H9 (cell line): ENCODE measurements at regions not wholly inside any gene's neighbourhood (a gene's known extent, or its start where the extent isn't known, plus 50 kb on each side); places are given as distances from the start of the nearest gene placed in this dataset.

Experiments used
- DNase-seq: peaks from one replicate; pipeline ENCODE4 v3.0.0-alpha.2; 2017
- H2AFZ ChIP-seq: one replicate; pipeline ENCODE4 v1.6.1; 2013; ENCODE audit warnings: mild to moderate bottlenecking, low read length, control low read depth, moderate library complexity
- H2AK5ac ChIP-seq: 2 replicates; pipeline ENCODE4 v1.6.1; 2013; ENCODE audit warnings: low read length, control low read depth, mixed read lengths; ENCODE audit not compliant: insufficient read length
- H2BK120ac ChIP-seq: one replicate; pipeline ENCODE4 v1.6.1; 2013; ENCODE audit warnings: low read depth, mild to moderate bottlenecking, low read length, control low read depth, inconsistent platforms; ENCODE audit not compliant: poor library complexity, severe bottlenecking
- H2BK12ac ChIP-seq: 2 replicates; pipeline ENCODE4 v1.6.1; 2013; ENCODE audit warnings: low read length, control low read depth, mixed read lengths, low read depth; ENCODE audit not compliant: insufficient read length
- H2BK15ac ChIP-seq: 2 replicates; pipeline ENCODE4 v1.6.1; 2013; ENCODE audit warnings: low read depth, low read length, control low read depth
- H2BK20ac ChIP-seq: one replicate; pipeline ENCODE4 v1.6.1; 2013; ENCODE audit warnings: low read depth, mild to moderate bottlenecking, low read length, control low read depth, inconsistent platforms; ENCODE audit not compliant: poor library complexity, severe bottlenecking
- H2BK5ac ChIP-seq: 2 replicates; pipeline ENCODE4 v1.6.1; 2013; ENCODE audit warnings: low read length, control low read depth, mixed read lengths; ENCODE audit not compliant: insufficient read length
- H3K14ac ChIP-seq: 2 replicates; pipeline ENCODE4 v1.6.1; 2013; ENCODE audit warnings: low read length, control low read depth; ENCODE audit not compliant: insufficient read depth
- H3K18ac ChIP-seq: 2 replicates; pipeline ENCODE4 v1.6.1; 2013; ENCODE audit warnings: low read depth, mild to moderate bottlenecking, mixed read lengths, low read length, control low read depth; ENCODE audit not compliant: insufficient read length
- H3K23ac ChIP-seq: 2 replicates; pipeline ENCODE4 v1.6.1; 2013; ENCODE audit warnings: low read length, control low read depth, mixed read lengths, low read depth; ENCODE audit not compliant: insufficient read length
- H3K23me2 ChIP-seq: 2 replicates; pipeline ENCODE4 v1.6.1; 2013; ENCODE audit warnings: low read depth, mild to moderate bottlenecking, mixed read lengths, low read length, control low read depth; ENCODE audit not compliant: insufficient read length, poor library complexity, severe bottlenecking
- H3K27ac ChIP-seq: 2 replicates; pipeline ENCODE4 v1.5.1; 2013; ENCODE audit warnings: low read length, control low read depth, mixed read lengths, low read depth; ENCODE audit not compliant: insufficient read length
- H3K27me3 ChIP-seq: 2 replicates; pipeline ENCODE4 v1.6.1; 2013; ENCODE audit warnings: low read length, control low read depth, inconsistent platforms; ENCODE audit not compliant: insufficient read depth
- H3K4ac ChIP-seq: 2 replicates; pipeline ENCODE4 v1.6.1; 2013; ENCODE audit warnings: low read depth, mild to moderate bottlenecking, control low read depth, inconsistent platforms, low read length, moderate library complexity
- H3K4me1 ChIP-seq: 2 replicates; pipeline ENCODE4 v1.6.1; 2013; ENCODE audit warnings: low read length, control low read depth, inconsistent platforms; ENCODE audit not compliant: insufficient read depth
- H3K4me2 ChIP-seq: 2 replicates; pipeline ENCODE4 v1.6.1; 2013; ENCODE audit warnings: low read length, control low read depth, mixed read lengths; ENCODE audit not compliant: insufficient read length, insufficient read depth
- H3K56ac ChIP-seq: 2 replicates; pipeline ENCODE4 v1.6.1; 2013; ENCODE audit warnings: low read depth, mild to moderate bottlenecking, mixed read lengths, low read length, control low read depth; ENCODE audit not compliant: insufficient read length
- H3K79me1 ChIP-seq: 2 replicates; pipeline ENCODE4 v1.6.1; 2013; ENCODE audit warnings: low read depth, mild to moderate bottlenecking, moderate library complexity, low read length, control low read depth, inconsistent platforms; ENCODE audit not compliant: insufficient read depth, poor library complexity, severe bottlenecking
- H3K79me2 ChIP-seq: 2 replicates; pipeline ENCODE4 v1.6.1; 2013; ENCODE audit warnings: low read length, control low read depth, inconsistent platforms; ENCODE audit not compliant: insufficient read depth
- H3K9ac ChIP-seq: 2 replicates; pipeline ENCODE4 v1.6.1; 2013; ENCODE audit warnings: low read length, control low read depth, mixed read lengths; ENCODE audit not compliant: insufficient read length; ENCODE audit errors: extremely low read depth
- H3K9me3 ChIP-seq: one replicate; pipeline ENCODE4 v1.6.1; 2013; ENCODE audit warnings: low read depth, low read length, inconsistent platforms; ENCODE audit not compliant: control insufficient read depth
- H3T11ph ChIP-seq: one replicate; pipeline ENCODE4 v1.6.1; 2013; ENCODE audit warnings: mild to moderate bottlenecking, low read length, control low read depth, inconsistent platforms
- H4K20me1 ChIP-seq: one replicate; pipeline ENCODE4 v1.6.1; 2013; ENCODE audit not compliant: control insufficient read depth, insufficient read length, insufficient read depth
- H4K5ac ChIP-seq: 2 replicates; pipeline ENCODE4 v1.6.1; 2013; ENCODE audit warnings: low read depth, mild to moderate bottlenecking, mixed read lengths, low read length, control low read depth; ENCODE audit not compliant: insufficient read length
- H4K8ac ChIP-seq: replicated peaks from 2 replicates; pipeline ENCODE4 v1.6.1; 2013; ENCODE audit warnings: low read length, control low read depth, mixed read lengths, low read depth; ENCODE audit not compliant: insufficient read length
- H4K91ac ChIP-seq: 2 replicates; pipeline ENCODE4 v1.6.1; 2013; ENCODE audit warnings: low read depth, mild to moderate bottlenecking, moderate library complexity, mixed read lengths, low read length, control low read depth; ENCODE audit not compliant: insufficient read length
- H3K27ac Mint-ChIP-seq, 3 experiments: 2 replicates in 2 of 3; 3 replicates in 1 of 3; pipeline ENCODE4 v1.8.0; 2020 to 2021; ENCODE audit warnings: mixed read lengths in 3 of 3, mild to moderate bottlenecking in 1 of 3, moderate library complexity in 1 of 3
- H3K27me3 Mint-ChIP-seq: 2 replicates; pipeline ENCODE4 v1.8.0; 2021; ENCODE audit warnings: low read depth, mild to moderate bottlenecking, moderate library complexity, mixed read lengths
- H3K36me3 Mint-ChIP-seq, 3 experiments: 2 replicates in 2 of 3; 3 replicates in 1 of 3; pipeline ENCODE4 v1.8.0; 2020 to 2021; ENCODE audit warnings: low read depth in 3 of 3, mixed read lengths in 3 of 3; ENCODE audit not compliant: insufficient read depth in 1 of 3
- H3K4me1 Mint-ChIP-seq, 2 experiments: 2 replicates each; pipeline ENCODE4 v1.8.0; 2020; ENCODE audit warnings: mixed read lengths in 2 of 2
- H3K4me3 Mint-ChIP-seq, 2 experiments: 2 replicates in 1 of 2; 3 replicates in 1 of 2; pipeline ENCODE4 v1.8.0; 2020 to 2021; ENCODE audit warnings: mild to moderate bottlenecking in 2 of 2, mixed read lengths in 2 of 2, moderate library complexity in 1 of 2
- H3K9me3 Mint-ChIP-seq, 2 experiments: 2 replicates in 1 of 2; 3 replicates in 1 of 2; pipeline ENCODE4 v1.8.0; 2020; ENCODE audit warnings: mild to moderate bottlenecking in 2 of 2, mixed read lengths in 2 of 2, moderate library complexity in 1 of 2
- WGBS: extraction: QIAGEN DNeasy Blood & Tissue Kit; methylation state at CpG from one replicate; pipeline ENCODE4 v1.1.7; 2013; ENCODE audit warnings: missing lambda C conversion rate, low lambda C conversion rate, mixed read lengths; ENCODE audit not compliant: insufficient read length; ENCODE audit errors: extremely low coverage; 5-methylcytosine and 5-hydroxymethylcytosine counted together
- TF ChIP-seq, protein P1 (sequence below): fragments of 200-600 bp; sonication (generic); conservative IDR thresholded peaks from 3 replicates; pipeline ENCODE4 v1.8.0; 2021; ENCODE audit warnings: antibody characterized with exemption, mild to moderate bottlenecking

GRCh38 chr1:87791931-87792740 is 463.5 kb downstream of the LMO4 start:
- Histone ChIP-seq H3K27ac (no peak overlapping the region), H3K14ac (no peak overlapping the region), H3T11ph (no peak overlapping the region), H2BK5ac (no peak overlapping the region), H2BK20ac (no peak overlapping the region), H2AK5ac (no peak overlapping the region), H2BK15ac (no peak overlapping the region), H4K5ac (no peak overlapping the region), H2AFZ (no peak overlapping the region), H2BK12ac (no peak overlapping the region), H2BK120ac (no peak overlapping the region), H3K9ac (no peak overlapping the region), H3K4ac (no peak overlapping the region), H3K79me2 (no peaks in the 10 kb centered on the region), H4K91ac (no peak overlapping the region), H3K9me3 (no peaks in the 10 kb centered on the region), H4K8ac (no peak overlapping the region), H3K56ac (no peak overlapping the region), H3K23ac (no peak overlapping the region), H3K18ac (no peak overlapping the region), H3K79me1 (no peaks in the 10 kb centered on the region), H3K23me2 (no peaks in the 10 kb centered on the region), H4K20me1 (no peaks in the 10 kb centered on the region), H3K27me3 (no peaks in the 10 kb centered on the region), H3K4me1 (peaks cover 3% of the 10 kb centered on the region; the same call in 1 of the 2 replicates), H3K4me2 (no peak overlapping the region)
- peaks cover 17 to 20% of the 10 kb centered on the region in 2 experiments for H3K4me1 Mint-ChIP-seq
- H3K4me3 Mint-ChIP-seq = no peak overlapping the region
- TF ChIP-seq, protein P1, sequence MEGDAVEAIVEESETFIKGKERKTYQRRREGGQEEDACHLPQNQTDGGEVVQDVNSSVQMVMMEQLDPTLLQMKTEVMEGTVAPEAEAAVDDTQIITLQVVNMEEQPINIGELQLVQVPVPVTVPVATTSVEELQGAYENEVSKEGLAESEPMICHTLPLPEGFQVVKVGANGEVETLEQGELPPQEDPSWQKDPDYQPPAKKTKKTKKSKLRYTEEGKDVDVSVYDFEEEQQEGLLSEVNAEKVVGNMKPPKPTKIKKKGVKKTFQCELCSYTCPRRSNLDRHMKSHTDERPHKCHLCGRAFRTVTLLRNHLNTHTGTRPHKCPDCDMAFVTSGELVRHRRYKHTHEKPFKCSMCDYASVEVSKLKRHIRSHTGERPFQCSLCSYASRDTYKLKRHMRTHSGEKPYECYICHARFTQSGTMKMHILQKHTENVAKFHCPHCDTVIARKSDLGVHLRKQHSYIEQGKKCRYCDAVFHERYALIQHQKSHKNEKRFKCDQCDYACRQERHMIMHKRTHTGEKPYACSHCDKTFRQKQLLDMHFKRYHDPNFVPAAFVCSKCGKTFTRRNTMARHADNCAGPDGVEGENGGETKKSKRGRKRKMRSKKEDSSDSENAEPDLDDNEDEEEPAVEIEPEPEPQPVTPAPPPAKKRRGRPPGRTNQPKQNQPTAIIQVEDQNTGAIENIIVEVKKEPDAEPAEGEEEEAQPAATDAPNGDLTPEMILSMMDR = no peak
- DNase-seq = no peak
- H3K27ac Mint-ChIP-seq = no peak overlapping the region; a peak in 1 of 7 replicates
- H3K36me3 Mint-ChIP-seq = no peaks in the 10 kb centered on the region
- WGBS = no CpG with 5 or more reads among the region's 3 CpGs
- no peaks in the 10 kb centered on the region for H3K27me3 Mint-ChIP-seq
- no peaks in the 10 kb centered on the region for H3K9me3 Mint-ChIP-seq
